Thoracic aorta (tissue), 2 donors: ENCODE measurements at regions not wholly inside any gene's neighbourhood (a gene's known extent, or its start where the extent isn't known, plus 50 kb on each side); places are given as distances from the start of the nearest gene placed in this dataset.

Source experiments
- ATAC-seq: fragments of 150-250 bp; one replicate; pipeline ENCODE4 v1.8.0; 2017; ENCODE audit warnings: low read depth; ENCODE audit not compliant: insufficient number of reproducible peaks, low FRiP score
- DNase-seq: peaks from one replicate; pipeline ENCODE4 v3.0.0-alpha.2; 2020; ENCODE audit warnings: low spot score
- H3K27ac ChIP-seq, 2 donors: fragments of 200-600 bp; sonication (generic); 1 replicate in 1 of 2; 2 replicates in 1 of 2; pipeline ENCODE4 v1.5.1; 2016; ENCODE audit warnings: mild to moderate bottlenecking in 2 of 2, moderate library complexity in 2 of 2
- H3K27me3 ChIP-seq: fragments of 200-600 bp; sonication (generic); replicated peaks from 2 replicates; pipeline ENCODE4 v1.6.0; 2016; ENCODE audit warnings: mild to moderate bottlenecking; ENCODE audit not compliant: insufficient read depth
- H3K36me3 ChIP-seq: fragments of 200-600 bp; sonication (generic); one replicate; pipeline ENCODE4 v1.5.1; 2016
- H3K4me1 ChIP-seq, 2 donors: fragments of 200-600 bp; sonication (generic); 1 replicate in 1 of 2; 2 replicates in 1 of 2; pipeline versions ENCODE4 v1.5.1 to v1.6.0; 2016; ENCODE audit warnings: low read depth in 2 of 2, mild to moderate bottlenecking in 1 of 2; ENCODE audit not compliant: control insufficient read depth in 1 of 2
- H3K4me3 ChIP-seq: fragments of 200-600 bp; sonication (generic); 2 replicates; pipeline ENCODE4 v1.5.1; 2016; ENCODE audit warnings: mild to moderate bottlenecking
- H3K9me3 ChIP-seq: fragments of 200-600 bp; sonication (generic); 2 replicates; pipeline ENCODE4 v1.5.1; 2016
- TF ChIP-seq, protein P1 (sequence below): fragments of 200-600 bp; sonication (generic); IDR thresholded peaks from one replicate; pipeline ENCODE4 v1.5.1; 2019; ENCODE audit warnings: antibody characterized with exemption

DNA sequence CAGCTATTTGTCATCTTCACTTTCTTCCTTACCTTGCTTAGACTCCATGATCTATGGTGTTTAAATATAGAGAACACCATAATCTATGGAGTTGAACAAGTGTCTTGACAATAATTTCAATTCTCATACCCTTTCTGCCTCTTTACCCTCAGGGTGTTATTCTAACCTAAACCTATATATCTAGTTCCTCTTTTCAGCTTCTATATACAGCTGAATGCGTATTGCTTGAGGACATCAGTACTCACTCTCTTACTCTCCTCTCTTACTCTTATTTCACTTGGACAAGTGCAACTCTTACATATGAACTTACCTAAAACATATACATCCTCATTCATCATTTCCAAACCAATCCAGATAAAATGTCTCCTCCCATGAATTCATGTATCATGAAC lies 187.1 kb downstream of the RAP2B start:
- no peaks in the 10 kb centered on the region for H3K9me3 ChIP-seq
- no peak for DNase-seq
- H3K27me3 ChIP-seq, result no peaks in the 10 kb centered on the region
- no peaks in the 10 kb centered on the region for H3K36me3 ChIP-seq
- H3K4me1 ChIP-seq, result no peaks in the 10 kb centered on the region
- TF ChIP-seq, protein P1, sequence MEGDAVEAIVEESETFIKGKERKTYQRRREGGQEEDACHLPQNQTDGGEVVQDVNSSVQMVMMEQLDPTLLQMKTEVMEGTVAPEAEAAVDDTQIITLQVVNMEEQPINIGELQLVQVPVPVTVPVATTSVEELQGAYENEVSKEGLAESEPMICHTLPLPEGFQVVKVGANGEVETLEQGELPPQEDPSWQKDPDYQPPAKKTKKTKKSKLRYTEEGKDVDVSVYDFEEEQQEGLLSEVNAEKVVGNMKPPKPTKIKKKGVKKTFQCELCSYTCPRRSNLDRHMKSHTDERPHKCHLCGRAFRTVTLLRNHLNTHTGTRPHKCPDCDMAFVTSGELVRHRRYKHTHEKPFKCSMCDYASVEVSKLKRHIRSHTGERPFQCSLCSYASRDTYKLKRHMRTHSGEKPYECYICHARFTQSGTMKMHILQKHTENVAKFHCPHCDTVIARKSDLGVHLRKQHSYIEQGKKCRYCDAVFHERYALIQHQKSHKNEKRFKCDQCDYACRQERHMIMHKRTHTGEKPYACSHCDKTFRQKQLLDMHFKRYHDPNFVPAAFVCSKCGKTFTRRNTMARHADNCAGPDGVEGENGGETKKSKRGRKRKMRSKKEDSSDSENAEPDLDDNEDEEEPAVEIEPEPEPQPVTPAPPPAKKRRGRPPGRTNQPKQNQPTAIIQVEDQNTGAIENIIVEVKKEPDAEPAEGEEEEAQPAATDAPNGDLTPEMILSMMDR, result no peak
- no peak for ATAC-seq
- H3K4me3 ChIP-seq, result no peak overlapping the region
- H3K27ac ChIP-seq, result no peak overlapping the region

DNA sequence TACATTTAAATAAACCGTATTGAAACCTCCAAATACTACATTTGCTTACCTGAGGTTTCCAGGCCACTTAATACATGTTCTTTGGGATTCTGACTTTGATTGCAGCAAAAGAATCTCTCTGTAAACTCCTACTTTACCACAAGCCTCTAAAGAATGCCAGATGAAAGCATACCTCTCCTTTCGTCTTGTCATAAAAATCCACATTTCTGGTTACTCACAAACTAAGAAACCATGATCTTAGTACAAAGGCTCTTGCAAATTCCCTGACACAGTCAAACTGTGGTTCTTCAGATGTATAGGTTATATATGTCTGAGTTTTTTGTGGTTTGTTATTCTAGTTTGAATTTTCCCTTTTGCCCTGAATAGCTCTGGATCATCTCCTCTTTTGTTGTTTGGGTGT lies 188.4 kb downstream of the RAP2B start:
- no peak overlapping the region for H3K27ac ChIP-seq
- TF ChIP-seq, protein P1, result no peak

DNA sequence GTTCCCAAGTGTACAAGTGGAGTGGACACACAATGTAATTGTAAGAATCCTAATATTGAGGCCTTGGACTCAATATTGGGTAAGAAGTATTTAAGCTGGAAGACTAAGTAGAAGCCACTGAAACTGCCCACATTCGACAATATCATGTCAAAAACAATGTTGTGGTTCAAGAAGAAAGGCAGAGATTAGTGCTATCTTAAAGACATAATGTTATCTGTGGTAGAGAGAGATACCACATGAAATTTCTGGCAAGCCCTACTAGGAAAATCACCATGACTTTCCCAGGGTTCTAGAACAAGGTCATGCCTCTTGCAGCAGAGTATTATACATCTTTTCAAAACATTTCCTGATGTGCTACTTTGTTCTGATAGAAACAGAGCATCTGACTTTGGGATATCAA lies 192.6 kb downstream of the RAP2B start:
- ATAC-seq (no peak), DNase-seq (no peak)
- H3K27ac ChIP-seq, result no peak overlapping the region
- H3K4me1 ChIP-seq, result no peaks in the 10 kb centered on the region
- no peak overlapping the region for H3K4me3 ChIP-seq
- no peaks in the 10 kb centered on the region for H3K27me3 ChIP-seq
- H3K36me3 ChIP-seq, result no peaks in the 10 kb centered on the region
- TF ChIP-seq, protein P1, result no peak
- H3K9me3 ChIP-seq, result no peaks in the 10 kb centered on the region

More for the DNA sequence above, 188.4 kb downstream of the RAP2B start:
- Histone ChIP-seq H3K36me3 (no peaks in the 10 kb centered on the region), H3K9me3 (no peaks in the 10 kb centered on the region), H3K4me3 (no peak overlapping the region), H3K27me3 (no peaks in the 10 kb centered on the region), H3K4me1 (no peaks in the 10 kb centered on the region)
- ATAC-seq, result no peak
- no peak for DNase-seq

DNA sequence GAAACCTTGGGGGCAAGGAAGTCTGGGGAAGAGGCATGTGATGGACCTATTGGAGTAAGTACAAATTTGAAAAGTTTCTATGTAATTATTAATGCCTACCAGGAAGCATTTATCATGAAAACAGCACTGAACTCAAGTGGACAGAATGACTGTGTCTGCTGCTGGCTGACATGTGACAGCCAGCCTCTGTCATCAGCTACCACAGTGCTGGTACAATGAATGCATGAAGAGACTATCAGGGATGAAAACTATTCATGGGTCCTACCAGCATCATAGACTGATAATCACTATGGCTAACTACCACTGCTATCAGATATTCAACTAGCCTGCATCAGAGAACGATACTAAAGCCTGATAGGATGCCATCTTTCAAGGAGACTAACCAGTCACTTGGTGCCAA lies 193.5 kb downstream of the RAP2B start:
- Histone ChIP-seq H3K36me3 (no peaks in the 10 kb centered on the region), H3K27me3 (no peaks in the 10 kb centered on the region), H3K27ac (no peak overlapping the region), H3K4me3 (no peak overlapping the region), H3K9me3 (no peaks in the 10 kb centered on the region), H3K4me1 (no peaks in the 10 kb centered on the region)
- TF ChIP-seq, protein P1, result no peak
- ATAC-seq (no peak), DNase-seq (no peak)

DNA sequence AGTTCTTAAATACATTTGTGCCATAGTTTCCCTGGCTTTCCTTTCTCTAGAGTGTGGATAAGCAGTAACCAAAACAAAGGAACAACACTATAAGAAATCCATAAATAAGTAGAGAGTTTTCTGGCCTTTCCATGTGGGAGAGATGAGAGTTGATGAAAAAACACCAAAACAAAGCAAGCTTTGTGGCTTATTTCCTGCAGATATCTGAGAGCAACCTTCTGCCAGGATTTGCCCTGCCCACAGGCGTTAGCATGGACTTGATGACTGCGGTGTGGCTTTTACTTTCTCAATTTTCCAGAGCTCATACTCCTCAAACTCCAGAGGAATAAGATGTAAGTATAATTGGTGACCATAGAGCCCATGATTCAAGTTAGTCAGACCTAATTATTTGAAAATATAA lies 194.9 kb downstream of the RAP2B start:
- ATAC-seq (no peak), DNase-seq (no peak)
- no peaks in the 10 kb centered on the region for H3K4me1 ChIP-seq
- no peaks in the 10 kb centered on the region for H3K9me3 ChIP-seq
- TF ChIP-seq, protein P1, result no peak
- no peak overlapping the region for H3K4me3 ChIP-seq
- H3K27me3 ChIP-seq, result no peaks in the 10 kb centered on the region
- H3K36me3 ChIP-seq, result no peaks in the 10 kb centered on the region
- H3K27ac ChIP-seq, result no peak overlapping the region
